DOHH2 (cell line): ENCODE measurements at regions not wholly inside any gene's neighbourhood (a gene's known extent, or its start where the extent isn't known, plus 50 kb on each side); places are given as distances from the start of the nearest gene placed in this dataset.

Source experiments
- H3F3A ChIP-seq: fragments of 200-600 bp; sonication (generic), shearing (Covaris generic); 2 replicates; pipeline ENCODE4 v1.6.0; 2016; ENCODE audit warnings: antibody characterized with exemption, mild to moderate bottlenecking; ENCODE audit not compliant: control insufficient read depth, insufficient read depth
- H3K27ac ChIP-seq: fragments of 200-600 bp; sonication (generic); 2 replicates; pipeline ENCODE4 v1.5.1; 2014; ENCODE audit warnings: low read depth, mild to moderate bottlenecking, low read length, moderate library complexity
- H3K27me3 ChIP-seq: fragments of 200-600 bp; sonication (generic); 2 replicates; pipeline ENCODE4 v1.6.1; 2014; ENCODE audit warnings: mild to moderate bottlenecking, low read length, mixed read lengths; ENCODE audit not compliant: control insufficient read depth
- H3K36me3 ChIP-seq: fragments of 200-600 bp; sonication (generic); 2 replicates; pipeline ENCODE4 v1.6.1; 2014; ENCODE audit warnings: mild to moderate bottlenecking, low read length, moderate library complexity, mixed read lengths; ENCODE audit not compliant: control insufficient read depth
- H3K4me1 ChIP-seq: fragments of 200-600 bp; sonication (generic); 2 replicates; pipeline ENCODE4 v1.6.1; 2014; ENCODE audit warnings: mild to moderate bottlenecking, low read length, mixed read lengths; ENCODE audit not compliant: control insufficient read depth
- H3K4me2 ChIP-seq: fragments of 200-600 bp; sonication (generic); 2 replicates; pipeline ENCODE4 v1.6.0; 2014; ENCODE audit warnings: mild to moderate bottlenecking, low read length, moderate library complexity
- H3K4me3 ChIP-seq: fragments of 200-600 bp; sonication (generic); 2 replicates; pipeline ENCODE4 v1.5.1; 2014; ENCODE audit warnings: mild to moderate bottlenecking, low read length, mixed read lengths
- H3K79me2 ChIP-seq: fragments of 200-600 bp; sonication (generic); 2 replicates; pipeline ENCODE4 v1.6.1; 2014; ENCODE audit warnings: mild to moderate bottlenecking, low read length, mixed read lengths; ENCODE audit not compliant: control insufficient read depth
- H3K9me2 ChIP-seq: fragments of 200-600 bp; sonication (generic); replicated peaks from 2 replicates; pipeline ENCODE4 v1.6.1; 2014; ENCODE audit warnings: mild to moderate bottlenecking, low read length, mixed read lengths; ENCODE audit not compliant: control insufficient read depth
- H3K9me3 ChIP-seq: fragments of 200-600 bp; sonication (generic); 2 replicates; pipeline ENCODE4 v1.6.1; 2014; ENCODE audit warnings: antibody characterized with exemption, low read length, mixed read lengths; ENCODE audit not compliant: control insufficient read depth, insufficient read depth
- H4K20me1 ChIP-seq: fragments of 200-600 bp; sonication (generic); 2 replicates; pipeline ENCODE4 v1.6.0; 2014; ENCODE audit warnings: low read depth, mild to moderate bottlenecking, antibody characterized with exemption, low read length, moderate library complexity; ENCODE audit not compliant: control insufficient read depth, insufficient read depth
- CTCF ChIP-seq: fragments of 200-600 bp; sonication (generic); IDR thresholded peaks from one replicate; pipeline ENCODE4 v1.5.1; 2014; ENCODE audit warnings: antibody characterized with exemption, mild to moderate bottlenecking, low read depth, low read length; ENCODE audit not compliant: poor library complexity, severe bottlenecking
- EZH2phosphoT487 ChIP-seq: fragments of 200-600 bp; sonication (generic); IDR thresholded peaks from 2 replicates; pipeline ENCODE4 v1.6.1; 2017; ENCODE audit warnings: borderline replicate concordance, mild to moderate bottlenecking, antibody characterized with exemption, low read length, moderate library complexity, mixed read lengths

GRCh38 chr3:168459226-168459784, 363.6 kb upstream of the GOLIM4 start:
- no peaks in the 10 kb centered on the region for H3K4me1 ChIP-seq
- H3K9me2 ChIP-seq = no peaks in the 10 kb centered on the region
- no peak overlapping the region for H3K27ac ChIP-seq
- no peaks in the 10 kb centered on the region for H3K79me2 ChIP-seq
- H3K27me3 ChIP-seq = no peaks in the 10 kb centered on the region
- H4K20me1 ChIP-seq = no peaks in the 10 kb centered on the region
- H3K36me3 ChIP-seq = no peaks in the 10 kb centered on the region
- H3K9me3 ChIP-seq = no peaks in the 10 kb centered on the region
- no peak overlapping the region for H3K4me2 ChIP-seq
- H3F3A ChIP-seq = no peaks in the 10 kb centered on the region
- TF ChIP-seq CTCF (no peak), EZH2phosphoT487 (no peak)
- no peak overlapping the region for H3K4me3 ChIP-seq

GRCh38 chr3:168457954-168458539, 362.3 kb upstream of the GOLIM4 start:
- H3K9me2 ChIP-seq = no peaks in the 10 kb centered on the region
- no peak overlapping the region for H3K4me2 ChIP-seq
- H3F3A ChIP-seq = no peaks in the 10 kb centered on the region
- no peak overlapping the region for H3K4me3 ChIP-seq
- no peaks in the 10 kb centered on the region for H3K27me3 ChIP-seq
- H3K36me3 ChIP-seq = no peaks in the 10 kb centered on the region
- no peaks in the 10 kb centered on the region for H4K20me1 ChIP-seq
- no peaks in the 10 kb centered on the region for H3K4me1 ChIP-seq
- H3K79me2 ChIP-seq = no peaks in the 10 kb centered on the region
- H3K27ac ChIP-seq = no peak overlapping the region
- no peak for TF ChIP-seq EZH2phosphoT487
- no peak for TF ChIP-seq CTCF
- no peaks in the 10 kb centered on the region for H3K9me3 ChIP-seq

- Histone ChIP-seq H3K79me2 (no peaks in the 10 kb centered on the region), H3K9me2 (no peaks in the 10 kb centered on the region), H3F3A (no peaks in the 10 kb centered on the region), H3K27me3 (no peaks in the 10 kb centered on the region), H3K4me1 (no peaks in the 10 kb centered on the region), H3K4me3 (no peak overlapping the region), H3K27ac (no peak overlapping the region), H4K20me1 (no peaks in the 10 kb centered on the region), H3K9me3 (no peaks in the 10 kb centered on the region), H3K36me3 (no peaks in the 10 kb centered on the region), H3K4me2 (no peak overlapping the region)
- TF ChIP-seq EZH2phosphoT487 (no peak), CTCF (no peak)
These were observed 360.1 kb upstream of the GOLIM4 start for GRCh38 chr3:168455814-168456213.
